ENCODE measurements at regions not wholly inside any gene's neighbourhood (a gene's known extent, or its start where the extent isn't known, plus 50 kb on each side); places are given as distances from the start of the nearest gene placed in this dataset.

- TF ChIP-seq, protein P1, sequence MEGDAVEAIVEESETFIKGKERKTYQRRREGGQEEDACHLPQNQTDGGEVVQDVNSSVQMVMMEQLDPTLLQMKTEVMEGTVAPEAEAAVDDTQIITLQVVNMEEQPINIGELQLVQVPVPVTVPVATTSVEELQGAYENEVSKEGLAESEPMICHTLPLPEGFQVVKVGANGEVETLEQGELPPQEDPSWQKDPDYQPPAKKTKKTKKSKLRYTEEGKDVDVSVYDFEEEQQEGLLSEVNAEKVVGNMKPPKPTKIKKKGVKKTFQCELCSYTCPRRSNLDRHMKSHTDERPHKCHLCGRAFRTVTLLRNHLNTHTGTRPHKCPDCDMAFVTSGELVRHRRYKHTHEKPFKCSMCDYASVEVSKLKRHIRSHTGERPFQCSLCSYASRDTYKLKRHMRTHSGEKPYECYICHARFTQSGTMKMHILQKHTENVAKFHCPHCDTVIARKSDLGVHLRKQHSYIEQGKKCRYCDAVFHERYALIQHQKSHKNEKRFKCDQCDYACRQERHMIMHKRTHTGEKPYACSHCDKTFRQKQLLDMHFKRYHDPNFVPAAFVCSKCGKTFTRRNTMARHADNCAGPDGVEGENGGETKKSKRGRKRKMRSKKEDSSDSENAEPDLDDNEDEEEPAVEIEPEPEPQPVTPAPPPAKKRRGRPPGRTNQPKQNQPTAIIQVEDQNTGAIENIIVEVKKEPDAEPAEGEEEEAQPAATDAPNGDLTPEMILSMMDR (IDR thresholded peaks at IDR 0.05), result no peak
- TF ChIP-seq EP300 (IDR thresholded peaks at IDR 0.05) (no peak), POLR2A (IDR thresholded peaks at IDR 0.05) (no peak), POLR2AphosphoS5 (IDR thresholded peaks at IDR 0.05) (no peak)
Measured at GRCh38 chr3:162263596-162263995, 767.0 kb downstream of the OTOL1 start.

All from gastroesophageal sphincter (tissue), 3 donors.